Uterus (tissue), 2 donors: ENCODE measurements at regions not wholly inside any gene's neighbourhood (a gene's known extent, or its start where the extent isn't known, plus 50 kb on each side); places are given as distances from the start of the nearest gene placed in this dataset.

Experiments
- CTCF ChIP-seq, 4 experiments: fragments of 200-600 bp in 2 of 4; fragments of 450-650 bp in 2 of 4; sonication (generic) in 2 of 4; IDR thresholded peaks; one replicate each; pipeline ENCODE4 v1.5.1; 2016 to 2019; ENCODE audit warnings: antibody characterized with exemption in 4 of 4, mild to moderate bottlenecking in 2 of 4, moderate library complexity in 1 of 4
- POLR2A ChIP-seq, 2 donors: fragments of 450-650 bp; IDR thresholded peaks; one replicate each; pipeline ENCODE4 v1.6.1; 2016; ENCODE audit warnings: antibody characterized with exemption in 2 of 2, mild to moderate bottlenecking in 1 of 2, moderate library complexity in 1 of 2

- TF ChIP-seq CTCF (IDR thresholded peaks at IDR 0.05): no peak
- no peak for TF ChIP-seq POLR2A (IDR thresholded peaks at IDR 0.05)
Measured at GRCh38 chr4:111652236-111652635, 493.0 kb upstream of the FAM241A start.
